Fibroblast of peridontal ligament (primary cell): ENCODE measurements at regions not wholly inside any gene's neighbourhood (a gene's known extent, or its start where the extent isn't known, plus 50 kb on each side); places are given as distances from the start of the nearest gene placed in this dataset.
"Not testable (repeated sequence)": the region's sequence is repeated elsewhere in the genome, so short reads cannot be mapped to it uniquely, and the experiment has no call there.

Experiments used
- DNase-seq: peaks from one replicate; pipeline ENCODE4 v3.0.0-alpha.2; 2010; ENCODE audit errors: extremely low read depth

DNA sequence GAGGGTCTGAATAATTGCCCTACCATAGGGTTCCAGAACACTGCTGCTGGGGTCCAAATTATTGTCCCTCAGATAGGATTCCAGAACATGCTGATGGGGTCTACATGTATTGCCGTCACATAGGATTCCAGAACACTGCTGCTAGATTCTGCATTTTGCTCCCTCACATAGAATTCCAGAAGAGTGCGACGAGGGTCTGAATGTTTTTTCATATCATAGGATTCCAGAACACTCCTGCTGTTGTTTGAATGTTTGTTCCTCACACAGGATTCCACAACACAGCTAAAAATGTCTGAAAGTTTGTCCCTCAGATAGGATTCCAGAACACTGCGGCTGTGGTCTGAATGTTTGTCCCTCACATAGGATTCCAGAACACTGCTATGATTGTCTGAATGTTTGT, 198.1 kb downstream of the FOXD4L6 start:
- not testable (repeated sequence) for DNase-seq

DNA sequence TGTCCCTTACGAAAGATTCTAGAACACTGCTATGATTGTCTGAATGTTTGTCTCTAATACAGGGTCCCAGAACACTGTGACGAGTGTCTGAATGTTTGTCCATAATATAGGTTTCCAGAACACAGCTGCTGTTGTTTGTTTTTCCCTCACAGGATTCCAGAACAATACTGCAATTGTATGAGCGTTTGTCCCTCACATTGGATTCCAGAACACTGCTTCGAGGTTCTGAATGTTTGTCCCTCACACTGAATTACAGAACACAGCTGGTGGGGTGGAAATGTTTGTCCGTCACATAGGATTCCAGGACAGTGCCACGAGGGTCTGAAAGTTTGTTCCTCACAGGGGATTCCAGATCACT, 199.0 kb downstream of the FOXD4L6 start:
- not testable (repeated sequence) for DNase-seq

DNA sequence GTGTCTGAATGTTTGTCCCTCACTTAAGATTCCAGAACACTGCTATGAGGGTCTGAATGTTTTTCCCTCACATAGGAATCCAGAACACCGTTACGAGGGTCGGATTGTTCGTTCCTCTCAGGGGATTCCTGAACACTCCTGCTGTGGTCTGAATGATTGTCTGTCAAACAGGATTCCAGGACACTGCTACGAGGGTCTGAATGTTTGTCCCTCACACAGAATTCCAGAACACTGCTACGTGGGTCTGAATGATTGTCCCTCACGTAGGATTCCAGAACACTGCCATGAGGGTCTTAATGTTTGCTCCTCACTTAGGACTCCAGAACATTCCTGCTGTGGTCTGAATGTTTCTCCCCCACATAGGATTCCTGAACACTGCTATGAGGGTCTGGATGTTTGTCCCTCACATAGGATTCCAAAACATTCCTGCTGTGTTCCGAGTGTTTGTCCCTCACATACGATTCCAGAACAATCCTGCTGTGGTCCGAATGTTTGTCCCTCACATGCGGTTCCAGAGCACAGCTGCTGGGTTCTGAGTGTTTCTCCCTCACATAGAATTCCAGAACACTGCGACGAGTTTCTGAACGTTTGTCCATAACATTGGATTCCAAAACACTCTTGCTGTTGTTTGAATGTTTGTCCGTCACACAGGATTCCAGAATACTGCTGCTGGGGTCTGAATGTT, 199.5 kb downstream of the FOXD4L6 start:
- no peak for DNase-seq

DNA sequence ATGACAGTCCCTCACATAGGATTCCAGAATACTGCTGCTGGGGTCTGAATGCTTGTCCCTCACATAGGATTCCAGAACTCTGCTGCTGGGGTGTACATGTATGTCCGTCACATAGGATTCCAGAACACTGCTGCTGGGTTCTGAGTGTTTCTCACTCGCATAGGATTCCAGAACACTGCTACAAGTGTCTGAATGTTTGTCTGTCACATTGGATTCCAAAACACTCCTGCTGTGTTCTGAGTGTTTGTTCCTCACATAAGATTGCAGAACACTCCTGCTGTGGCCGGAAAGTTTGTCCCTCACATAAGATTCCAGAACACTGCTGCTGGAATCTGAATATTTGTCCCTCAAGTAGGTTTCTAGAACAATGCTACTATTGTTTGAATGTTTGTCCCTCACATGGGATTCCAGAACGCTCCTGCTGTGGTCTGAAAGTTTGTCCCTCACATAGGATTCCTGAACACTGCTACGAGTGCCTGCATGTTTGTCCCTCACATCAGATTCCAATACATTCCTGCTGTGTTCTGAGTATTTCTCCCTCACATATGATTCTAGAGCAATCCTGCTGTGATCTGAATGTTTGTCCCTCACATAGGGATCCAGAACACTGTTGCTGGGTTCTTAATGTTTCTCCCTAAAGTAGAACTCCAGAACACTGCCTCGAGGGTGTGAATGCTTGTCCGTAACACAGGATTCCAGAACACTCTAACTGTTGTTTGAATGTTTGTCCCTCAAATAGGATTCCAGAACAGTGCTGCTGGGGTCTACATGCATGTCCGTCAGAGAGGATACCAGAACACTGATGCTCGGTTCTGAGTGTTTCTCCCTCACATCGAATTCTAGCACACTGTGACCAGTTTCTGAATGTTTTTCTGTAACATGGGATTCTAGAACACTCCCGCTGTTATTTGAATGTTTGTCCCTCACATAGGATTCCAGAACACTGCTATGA, 200.4 kb downstream of the FOXD4L6 start:
- no peak for DNase-seq

DNA sequence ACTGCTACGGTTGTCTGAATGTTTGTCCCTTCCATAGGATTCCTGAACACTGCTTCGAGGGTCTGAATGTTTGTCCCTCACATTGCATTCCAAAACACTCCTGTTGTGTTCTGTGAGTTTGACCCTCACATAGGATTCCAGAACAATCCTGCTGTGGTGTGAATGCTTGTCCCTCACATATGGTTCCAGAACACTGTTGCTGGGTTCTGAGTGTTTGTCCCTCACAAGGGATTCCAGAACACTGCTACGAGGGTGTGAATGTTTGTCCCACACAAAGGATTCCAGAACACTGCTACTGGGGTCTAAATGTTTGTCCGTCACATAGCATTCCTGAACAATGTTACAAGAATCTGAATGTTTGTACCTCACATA, 201.2 kb downstream of the FOXD4L6 start:
- DNase-seq = no peak

DNA sequence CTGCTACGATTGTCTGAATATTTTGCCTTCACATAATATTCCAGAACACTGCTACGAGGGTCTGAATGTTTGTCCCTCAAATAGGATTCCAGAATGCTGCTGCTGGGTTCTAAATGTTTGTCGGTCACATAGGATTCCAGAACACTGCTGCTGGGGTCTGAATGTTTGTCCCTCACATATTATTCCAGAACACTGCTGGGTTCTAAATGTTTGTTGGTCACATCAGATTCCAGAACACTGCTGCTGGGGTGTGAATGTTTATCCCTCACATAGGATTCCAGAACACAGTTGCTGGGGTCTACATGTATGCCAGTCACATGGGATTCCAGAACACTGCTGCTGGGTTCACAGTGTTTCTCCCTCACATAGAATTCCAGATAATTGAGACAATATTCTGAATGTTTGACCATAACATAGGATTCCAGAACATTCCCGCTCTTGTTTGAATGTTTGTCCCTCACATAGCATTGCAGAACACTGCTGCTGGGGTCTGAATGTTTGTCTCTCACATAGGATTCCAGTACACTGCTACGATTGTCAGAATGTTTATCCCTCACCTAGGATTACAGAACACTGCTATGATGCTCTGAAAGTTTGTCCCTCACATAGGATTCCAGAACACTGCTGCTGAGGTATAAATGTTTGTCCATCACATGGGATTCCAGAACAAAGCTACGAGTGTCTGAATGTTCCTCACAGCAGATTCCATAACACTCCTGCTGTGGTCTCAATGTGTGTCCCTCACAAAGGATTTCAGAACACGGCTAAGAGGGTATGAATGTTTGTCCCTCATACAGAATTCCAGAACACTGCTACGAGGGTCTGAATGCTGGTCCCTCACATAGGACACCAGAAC, 201.8 kb downstream of the FOXD4L6 start:
- DNase-seq = no peak

DNA sequence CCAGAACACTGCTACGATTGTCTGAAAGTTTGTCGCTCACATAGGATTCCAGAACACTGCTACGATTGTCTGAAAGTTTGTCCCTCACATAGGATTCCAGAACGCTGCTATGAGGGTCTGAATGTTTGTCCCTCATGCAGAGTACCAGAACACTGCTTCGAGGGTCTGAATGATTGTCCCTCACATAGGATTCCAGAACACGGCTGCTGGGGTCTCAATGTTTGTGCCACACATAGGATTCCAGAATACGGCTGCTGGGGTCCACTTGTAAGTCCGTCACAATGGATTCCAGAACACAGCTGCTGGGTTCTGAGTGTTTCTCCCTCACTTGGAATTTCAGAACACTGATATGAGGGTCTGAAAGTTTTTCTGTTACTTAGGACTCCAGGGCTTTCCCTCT, 203.3 kb downstream of the FOXD4L6 start:
- DNase-seq = no peak

DNA sequence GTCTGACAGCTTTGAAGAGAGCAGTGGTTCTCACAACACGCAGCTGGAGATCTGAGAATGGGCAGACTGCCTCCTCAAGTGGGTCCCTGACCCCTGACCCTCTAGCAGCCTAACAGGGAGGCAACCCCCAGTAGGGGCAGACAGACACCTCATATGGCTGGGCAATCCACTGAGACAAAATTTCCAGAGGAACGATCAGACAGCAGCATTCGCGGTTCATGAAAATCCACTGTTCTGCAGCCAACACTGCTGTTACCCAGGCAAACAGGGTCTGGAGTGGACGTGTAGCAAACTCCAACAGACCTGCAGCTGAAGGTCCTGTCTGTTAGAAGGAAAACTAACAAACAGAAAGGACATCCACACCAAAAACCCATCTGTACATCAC, 212.1 kb downstream of the FOXD4L6 start:
- DNase-seq = not testable (repeated sequence)

DNA sequence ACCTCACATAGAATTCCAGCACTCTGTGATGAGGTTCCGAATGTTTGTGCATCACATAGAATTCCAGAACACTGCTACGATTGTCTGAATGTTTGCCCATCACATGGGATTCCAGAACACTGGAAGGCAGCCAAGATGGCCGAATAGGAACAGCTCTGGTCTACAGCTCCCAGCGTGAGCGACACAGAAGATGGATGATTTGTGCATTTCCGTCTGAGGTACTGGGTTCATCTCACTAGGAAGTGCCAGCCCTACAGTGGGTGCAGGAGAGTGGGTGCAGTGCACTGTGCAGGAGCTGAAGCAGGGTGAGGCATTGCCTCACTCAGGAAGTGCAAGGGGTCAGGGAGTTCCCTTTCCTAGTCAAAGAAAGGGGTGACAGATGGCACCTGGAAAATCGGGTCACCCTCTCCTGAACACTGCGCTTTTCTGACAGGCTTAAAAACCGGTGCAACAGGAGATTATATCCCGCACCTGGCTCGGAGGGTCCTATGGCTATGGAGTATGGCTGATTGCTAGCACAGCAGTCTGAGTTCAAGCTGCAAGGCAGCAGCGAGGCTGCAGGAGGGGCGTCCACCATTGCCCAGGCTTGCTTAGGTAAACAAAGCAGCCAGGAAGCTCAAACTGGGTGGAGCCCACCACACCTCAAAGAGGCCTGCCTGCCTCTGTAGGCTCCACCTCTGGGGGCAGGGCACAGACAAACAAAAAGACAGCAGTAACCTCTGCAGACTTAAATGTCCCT, 212.7 kb downstream of the FOXD4L6 start:
- DNase-seq = not testable (repeated sequence)

DNA sequence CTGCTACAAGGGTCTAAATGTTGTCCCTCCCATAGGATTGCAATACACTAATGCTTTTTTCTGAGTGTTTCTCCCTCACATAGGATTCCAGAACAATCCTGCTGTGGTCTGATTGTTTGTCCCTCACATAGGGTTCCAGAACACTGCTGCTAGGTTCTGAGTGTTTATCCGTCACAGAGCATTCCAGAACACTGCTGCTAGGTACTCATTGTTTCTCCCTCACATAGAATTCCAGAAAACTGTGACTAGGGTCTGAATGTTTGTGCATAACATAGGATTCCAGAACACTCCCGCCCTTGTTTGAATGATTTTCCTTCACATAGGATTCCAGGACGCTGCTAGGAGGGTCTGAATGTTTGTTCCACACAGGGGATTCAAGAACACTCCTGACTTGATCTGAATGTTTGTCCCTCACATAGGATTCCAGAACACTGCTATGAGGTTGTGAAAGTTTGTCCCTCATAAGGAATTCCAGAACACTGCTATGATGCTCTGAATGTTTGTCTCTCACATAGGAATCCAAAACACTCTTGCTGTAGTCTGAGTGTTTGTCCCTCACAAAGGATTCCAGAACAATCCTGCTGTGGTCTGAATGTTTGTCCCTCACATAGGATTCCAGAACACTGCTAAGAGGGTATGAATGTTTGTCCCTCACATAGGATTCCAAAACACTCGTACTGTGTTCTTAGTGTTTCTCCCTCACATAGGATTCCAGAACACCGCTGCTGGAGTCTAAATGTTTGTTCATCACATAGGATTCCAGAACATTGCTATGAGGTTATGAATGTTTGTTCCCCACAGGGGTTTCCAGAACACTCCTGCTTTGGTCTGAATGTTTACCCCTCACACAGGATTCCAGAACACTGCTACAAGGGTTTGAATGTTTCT, 213.5 kb downstream of the FOXD4L6 start:
- no peak for DNase-seq

DNA sequence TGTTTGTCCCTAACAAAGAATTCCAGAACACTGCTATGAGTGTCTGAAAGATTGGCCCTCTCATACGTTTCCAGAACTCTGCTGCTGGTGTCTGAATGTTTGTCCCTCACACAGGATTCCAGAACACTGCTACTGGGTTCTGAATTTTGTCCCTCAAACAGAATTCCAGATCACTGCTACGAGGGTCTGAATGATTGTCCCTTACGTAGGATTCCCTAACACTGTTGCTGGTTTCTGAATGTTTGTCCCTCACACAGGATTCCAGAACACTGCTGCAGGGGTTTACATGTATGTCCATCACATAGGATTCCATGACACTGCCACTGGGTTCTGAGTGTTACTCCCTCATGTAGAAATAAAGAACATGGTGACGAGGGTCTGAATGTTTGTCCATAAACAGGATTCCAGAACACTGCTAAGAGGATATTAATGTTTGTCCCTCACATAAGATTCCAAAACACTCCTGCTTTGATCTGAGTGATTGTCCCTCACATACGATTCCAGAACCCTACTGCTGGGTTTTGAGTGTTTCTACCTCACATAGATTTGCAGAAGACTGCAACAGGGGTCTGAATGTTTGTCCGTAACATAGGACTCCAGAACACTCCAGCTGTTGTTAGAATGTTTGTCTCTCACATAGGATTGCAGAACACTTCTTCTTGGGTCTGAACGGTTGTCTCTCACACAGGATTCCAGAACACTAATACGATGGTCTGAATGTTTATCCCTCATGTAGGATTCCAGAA, 214.4 kb downstream of the FOXD4L6 start:
- no peak for DNase-seq

DNA sequence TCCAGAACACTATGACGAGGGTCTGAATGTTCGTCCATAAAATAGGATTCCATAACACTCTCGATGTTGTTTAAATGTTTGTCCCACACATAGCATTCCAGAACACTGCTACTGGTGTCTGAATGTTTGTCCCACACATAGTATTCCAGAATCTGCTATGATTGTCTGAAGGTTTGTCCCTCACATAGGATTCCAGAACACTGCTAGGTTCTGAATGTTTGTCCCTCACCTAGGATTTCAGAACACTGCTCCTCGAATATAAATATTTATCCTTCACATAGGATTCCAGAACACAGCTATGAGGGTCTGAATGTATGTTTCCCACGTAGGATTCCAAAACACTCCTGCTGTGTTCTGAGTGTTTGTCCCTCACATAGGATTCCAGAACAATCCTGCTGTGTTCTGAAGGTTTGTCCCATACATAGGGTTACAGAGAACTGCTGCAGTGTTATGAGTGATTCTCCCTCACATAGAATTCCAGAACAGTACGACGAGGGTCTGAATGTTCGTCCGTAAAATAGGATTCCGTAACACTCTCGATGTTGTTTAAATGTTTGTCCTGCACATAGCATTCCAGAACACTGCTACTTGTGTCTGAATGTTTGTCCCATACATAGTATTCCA, 215.3 kb downstream of the FOXD4L6 start:
- no peak for DNase-seq

DNA sequence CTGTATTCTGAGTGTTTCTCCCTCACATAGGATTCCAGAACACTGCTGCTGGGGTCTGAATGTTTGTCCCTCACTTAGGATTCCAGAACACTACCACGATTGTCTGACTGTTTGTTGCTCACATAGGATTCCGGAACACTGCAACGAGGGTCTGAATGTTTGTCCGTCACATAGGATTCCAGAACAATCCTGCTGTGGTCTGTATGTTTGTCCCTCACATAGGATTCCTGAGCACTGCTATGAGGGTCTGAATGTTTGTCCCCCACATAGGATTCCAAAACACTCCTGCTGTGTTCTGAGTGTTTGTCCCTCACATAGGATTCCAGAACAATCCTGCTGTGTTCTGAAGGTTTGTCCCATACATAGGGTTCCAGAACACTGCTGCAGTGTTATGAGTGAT, 215.8 kb downstream of the FOXD4L6 start:
- DNase-seq = not testable (repeated sequence)

DNA sequence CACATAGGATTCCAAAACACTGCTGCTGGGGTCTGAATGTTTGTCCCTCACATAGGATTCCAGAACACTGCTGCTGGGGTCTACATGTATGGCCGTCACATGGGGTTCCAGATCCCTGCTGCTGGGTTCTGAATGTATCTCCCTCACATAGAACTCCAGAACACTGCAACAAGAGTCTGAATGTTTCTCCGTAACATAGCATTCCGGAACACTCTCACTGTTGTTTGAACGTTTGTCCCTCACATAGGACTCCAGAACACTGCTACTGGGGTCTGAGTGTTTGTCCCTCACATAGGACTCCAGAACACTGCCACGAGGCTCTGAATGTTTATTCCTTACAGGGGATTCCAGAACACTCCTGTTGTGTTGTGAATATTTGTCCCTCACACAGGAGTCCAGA, 216.8 kb downstream of the FOXD4L6 start:
- DNase-seq = no peak

DNA sequence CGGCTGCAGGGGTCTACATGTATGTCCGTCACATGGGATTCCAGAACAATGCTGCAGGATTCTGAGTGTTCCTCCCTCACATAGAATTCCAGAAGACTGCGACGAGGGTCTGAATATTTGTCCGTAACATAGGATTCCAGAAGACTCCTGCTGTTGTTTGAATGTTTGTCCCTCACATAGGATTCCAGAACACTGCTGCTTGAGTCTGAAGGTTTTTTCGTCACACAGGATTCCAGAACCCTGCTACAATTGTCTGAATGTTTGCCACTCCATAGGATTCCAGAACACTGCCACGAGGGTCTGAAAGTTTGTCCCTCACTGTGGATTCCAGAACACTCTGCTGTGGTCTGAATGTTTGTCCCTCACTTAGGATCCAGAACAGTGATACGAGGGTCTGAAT, 217.5 kb downstream of the FOXD4L6 start:
- DNase-seq = not testable (repeated sequence)

DNA sequence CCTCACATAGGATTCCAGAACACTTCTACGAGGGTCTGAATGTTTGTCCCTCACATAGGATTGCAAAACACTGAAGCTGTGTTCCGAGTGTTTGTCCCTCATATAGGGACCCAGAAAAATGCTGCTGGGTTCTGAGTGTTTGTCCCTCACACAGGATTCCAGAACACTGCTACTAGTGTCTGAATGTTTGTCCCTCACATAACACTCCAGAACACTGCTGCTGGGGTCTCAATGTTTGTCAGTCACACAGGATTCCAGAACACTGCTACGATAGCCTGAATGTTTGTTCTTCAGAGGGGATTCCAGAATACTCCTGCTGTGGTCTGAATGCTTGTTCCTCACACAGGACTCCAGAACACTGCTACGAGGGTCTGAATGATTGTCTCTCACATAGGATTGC, 218.7 kb downstream of the FOXD4L6 start:
- DNase-seq = no peak

DNA sequence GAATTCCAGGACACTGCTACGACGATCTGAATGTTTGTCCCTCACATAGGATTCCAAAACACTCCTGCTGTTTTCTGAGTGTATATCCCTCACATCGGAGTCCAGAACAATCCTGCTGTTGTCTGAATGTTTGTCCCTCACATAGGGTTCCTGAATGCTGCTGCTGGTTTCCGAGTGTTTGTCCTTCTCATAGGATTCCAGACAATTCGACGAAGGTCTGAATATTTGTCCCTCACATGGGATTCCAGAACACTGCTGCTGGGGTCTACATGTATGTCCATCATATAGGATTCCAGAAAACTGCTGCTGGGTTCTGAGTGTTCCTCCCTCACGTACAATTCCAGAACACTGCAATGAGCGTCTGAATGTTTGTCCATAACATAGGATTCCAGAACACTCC, 219.4 kb downstream of the FOXD4L6 start:
- DNase-seq = not testable (repeated sequence)

DNA sequence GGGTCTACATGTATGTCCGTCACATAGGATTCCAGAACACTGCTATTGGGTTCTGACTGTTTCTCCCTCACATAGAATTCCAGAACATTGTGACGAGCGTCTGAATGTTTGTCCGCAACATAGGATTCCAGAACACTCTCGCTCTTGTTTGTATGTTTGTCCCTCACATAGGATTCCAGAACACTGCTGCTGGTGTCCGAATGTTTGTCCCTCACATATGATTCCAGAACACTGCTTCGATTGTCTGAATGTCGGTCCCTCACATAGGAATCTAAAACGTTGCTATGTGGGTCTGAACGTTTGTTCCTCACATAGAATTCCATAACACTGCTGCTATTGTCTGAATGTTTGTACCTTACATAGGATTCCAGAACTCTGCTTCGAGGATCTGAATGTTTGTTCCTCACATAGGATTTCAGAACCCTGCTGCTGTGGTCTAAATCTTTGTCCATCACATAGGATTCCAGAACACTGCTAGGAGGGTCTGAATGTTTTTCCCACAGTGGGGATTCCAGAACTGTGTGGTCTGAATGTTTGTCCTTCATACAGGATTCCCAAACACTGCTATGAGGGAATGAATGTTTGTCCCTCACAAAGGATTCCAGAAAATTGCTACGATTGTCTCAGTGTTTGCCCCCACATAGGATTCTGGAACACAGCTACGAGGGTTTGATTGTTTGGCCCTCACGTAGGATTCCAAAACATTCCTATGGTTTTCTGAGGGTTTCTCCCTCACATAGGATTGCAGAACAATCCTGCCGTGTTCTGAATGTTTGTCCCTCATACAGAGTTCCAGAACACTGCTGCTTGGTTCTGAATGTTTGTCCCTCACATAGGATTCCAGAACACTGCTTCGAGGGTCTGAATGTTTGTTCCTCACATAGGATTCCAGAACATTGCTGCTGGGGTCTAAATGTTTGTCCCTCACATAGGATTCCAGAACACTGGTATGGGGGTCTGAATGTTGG, 220.5 kb downstream of the FOXD4L6 start:
- no peak for DNase-seq
